K562 (cell line): ENCODE measurements at regions not wholly inside any gene's neighbourhood (a gene's known extent, or its start where the extent isn't known, plus 50 kb on each side); places are given as distances from the start of the nearest gene placed in this dataset.

ENCODE experiments used
- ATAC-seq: fragments of 200-7000 bp; cut with Tn5 transposase; 3 replicates; pipeline ENCODE4 v1.9.1; 2020; ENCODE audit warnings: moderate library complexity
- BruUV-seq: library from RNA; stranded (reverse); fragments of 400-500 nt; replicated peaks from 2 replicates; lab custom pipeline; 2021; lab: Mats Ljungman, UMichigan
- CTCF ChIA-PET: fragments of 300-600 bp; formaldehyde crosslinking; extraction: SDS; loops from one replicate; lab custom pipeline; 2021; ENCODE audit warnings: low intra/inter-chr PET ratio; lab: Yijun Ruan, JAX
- POLR2A ChIA-PET: fragments of 300-600, 350-650 bp; sonication (Branson Sonifier 250); formaldehyde crosslinking; extraction: SDS; loops from one replicate; lab custom pipeline; 2021; ENCODE audit warnings: antibody characterized with exemption, inconsistent platforms; lab: Yijun Ruan, JAX
- DNase-seq, 4 experiments: peaks; one replicate each; pipeline versions ENCODE4 v3.0.0 to v3.0.0-alpha.2; 2011 to 2018; ENCODE audit warnings: low spot score in 3 of 4, mixed read lengths in 3 of 4; ENCODE audit errors: extremely low read depth in 1 of 4
- FAIRE-seq: peaks from 2 replicates; lab custom pipeline; 2011; peaks lifted over from hg19 to GRCh38; lab: Jason Lieb, UNC
- H2AFZ ChIP-seq: 2 replicates; pipeline ENCODE4 v1.6.0; 2011; ENCODE audit warnings: low read depth, low read length, control low read depth, inconsistent platforms
- H3K27ac ChIP-seq: fragments of 200-600 bp; 3 replicates; pipeline ENCODE4 v1.8.0; 2011; ENCODE audit warnings: low read depth, mild to moderate bottlenecking, control low read depth, inconsistent platforms, low read length, moderate library complexity, mixed read lengths; ENCODE audit errors: extremely low read depth
- H3K27me3 ChIP-seq, 2 experiments: fragments of 300-600 bp in 1 of 2; 2 replicates in 1 of 2; 3 replicates in 1 of 2; pipeline versions ENCODE4 v1.6.0 to v1.8.0; 2011; ENCODE audit warnings: inconsistent platforms in 2 of 2, low read length in 2 of 2, mild to moderate bottlenecking in 1 of 2, mixed read lengths in 1 of 2, moderate library complexity in 1 of 2; ENCODE audit not compliant: control insufficient read depth in 2 of 2, insufficient read depth in 2 of 2
- H3K36me3 ChIP-seq: fragments of 300-600 bp; 3 replicates; pipeline ENCODE4 v1.8.0; 2011; ENCODE audit warnings: mild to moderate bottlenecking, low read length, inconsistent platforms; ENCODE audit not compliant: control insufficient read depth, insufficient read depth
- H3K4me1 ChIP-seq, 2 experiments: fragments of 200-600 bp in 1 of 2; replicated peaks in 1 of 2; 2 replicates in 1 of 2; 3 replicates in 1 of 2; pipeline versions ENCODE4 v1.5.1 to v1.8.0; 2011; ENCODE audit warnings: inconsistent platforms in 2 of 2, low read length in 2 of 2, mild to moderate bottlenecking in 1 of 2, mixed read lengths in 1 of 2, moderate library complexity in 1 of 2; ENCODE audit not compliant: control insufficient read depth in 2 of 2, insufficient read depth in 2 of 2
- H3K4me2 ChIP-seq: 2 replicates; pipeline ENCODE4 v1.6.1; 2011; ENCODE audit warnings: low read length, control low read depth, inconsistent platforms, mixed read lengths; ENCODE audit not compliant: insufficient read depth
- H3K4me3 ChIP-seq: fragments of 200-600 bp; sonication (generic), shearing (Covaris generic); 2 replicates; pipeline ENCODE4 v1.5.1; 2016; ENCODE audit warnings: control low read depth, inconsistent platforms
- H3K79me2 ChIP-seq: fragments of 200-600 bp; 3 replicates; pipeline ENCODE4 v1.8.0; 2011; ENCODE audit warnings: low read length, inconsistent platforms; ENCODE audit not compliant: control insufficient read depth, insufficient read depth
- H3K9ac ChIP-seq, 2 experiments: 2 replicates each; pipeline versions ENCODE4 v1.6.0 to v1.6.1; 2011; ENCODE audit warnings: low read depth in 2 of 2, low read length in 2 of 2, control low read depth in 1 of 2, inconsistent platforms in 1 of 2, mild to moderate bottlenecking in 1 of 2, mixed read lengths in 1 of 2; ENCODE audit not compliant: insufficient read depth in 1 of 2
- H3K9me1 ChIP-seq: one replicate; pipeline ENCODE4 v1.6.0; 2011; ENCODE audit warnings: inconsistent platforms, mild to moderate bottlenecking, low read length, moderate library complexity; ENCODE audit not compliant: control insufficient read depth, insufficient read depth
- H3K9me3 ChIP-seq: replicated peaks from 2 replicates; pipeline ENCODE4 v1.5.1; 2011; ENCODE audit warnings: low read depth, low read length, inconsistent platforms; ENCODE audit not compliant: control insufficient read depth, insufficient read depth
- H4K20me1 ChIP-seq: replicated peaks from 2 replicates; pipeline ENCODE4 v1.6.1; 2011; ENCODE audit warnings: low read length, inconsistent platforms, mixed read lengths; ENCODE audit not compliant: control insufficient read depth, insufficient read depth
- BRD4 ChIP-seq: fragments of 200-600 bp; sonication (generic); IDR thresholded peaks from 2 replicates; pipeline ENCODE4 v1.6.1; 2017; ENCODE audit warnings: inconsistent platforms
- GTF2B ChIP-seq: IDR thresholded peaks from 2 replicates; pipeline ENCODE4 v1.6.1; 2011; ENCODE audit not compliant: insufficient read length; ENCODE audit errors: extremely low read depth
- KLF16 ChIP-seq: IDR thresholded peaks from 2 replicates; pipeline ENCODE4 v1.6.1; 2016; ENCODE audit warnings: antibody characterized with exemption
- ZBTB9 ChIP-seq: fragments of 450-650 bp; formaldehyde crosslinking; IDR thresholded peaks from 2 replicates; pipeline ENCODE4 v1.4.0; 2020; ENCODE audit warnings: mild to moderate bottlenecking, moderate library complexity
- ZNF134 ChIP-seq: fragments of 250-450 bp; sonication (Bioruptor Pico); conservative IDR thresholded peaks from 2 replicates; pipeline ENCODE4 v1.4.0; 2020
- ZNF511 ChIP-seq: sonication (generic); formaldehyde crosslinking; IDR thresholded peaks from 2 replicates; pipeline ENCODE4 v1.8.0; 2022; ENCODE audit warnings: mild to moderate bottlenecking, missing genetic modification reagents
- WGBS: fragments of 100-300 bp; shearing (Covaris generic); methylation state at CpG from one replicate; pipeline ENCODE4 v1.1.6; 2016; ENCODE audit warnings: low coverage, mixed read lengths; ENCODE audit not compliant: insufficient coverage; ENCODE audit errors: missing lambda C conversion rate; 5-methylcytosine and 5-hydroxymethylcytosine counted together
- in situ Hi-C: fragments of 300-500 bp; cut with MboI; formaldehyde crosslinking; loops from 4 replicates; pipeline ENCODE4 v1.15.0; 2018; ENCODE audit warnings: inconsistent platforms, mixed read lengths
- intact Hi-C: fragments of 100-400 bp; cut with micrococcal nuclease; formaldehyde crosslinking; loops from 2 replicates; pipeline ENCODE4 v1.14.2; 2022

- Histone ChIP-seq H3K27ac (no peak overlapping the region), H4K20me1 (no peaks in the 10 kb centered on the region), H3K4me1 (no peaks in the 10 kb centered on the region), H3K79me2 (no peaks in the 10 kb centered on the region), H3K27me3 (peaks cover 0 to 19% of the 10 kb centered on the region in 2 experiments; a peak in 2 of 5 replicates), H3K4me2 (no peak overlapping the region), H3K9me3 (no peaks in the 10 kb centered on the region), H2AFZ (no peak overlapping the region), H3K9me1 (no peaks in the 10 kb centered on the region), H3K36me3 (no peaks in the 10 kb centered on the region), H3K9ac (no peak overlapping the region), H3K4me3 (no peak overlapping the region)
- ChIA-PET CTCF (no interaction called here), POLR2A (interaction anchor here (0.7 kb wide), 1 partner anchor 16 kb away, joined by 3 read pairs; no protein-coding TSS in a partner anchor)
- ATAC-seq (no peak), FAIRE-seq (no peak), DNase-seq (no peak)
- TF ChIP-seq ZNF511 (CRISPR knock-in tag) (no peak), ZNF134 (no peak), KLF16 (no peak), ZBTB9 (no peak), BRD4 (no peak), GTF2B (no peak)
- intact Hi-C loops, result no loop called here
- no TSS peak for BruUV-seq
- WGBS, result 0% methylated on average over 11 of the region's 12 CpGs
- in situ Hi-C loops, result no loop called here
Measured at GRCh38 chr22:49177666-49178065, 650.0 kb downstream of the BRD1 start.
